Chondrocyte (in vitro differentiated cells): ENCODE measurements at regions not wholly inside any gene's neighbourhood (a gene's known extent, or its start where the extent isn't known, plus 50 kb on each side); places are given as distances from the start of the nearest gene placed in this dataset.

Experiments
- DNase-seq: peaks from one replicate; pipeline ENCODE4 v3.0.0; 2021; ENCODE audit warnings: mixed read lengths, low spot score
- H3K27ac Mint-ChIP-seq: one replicate; pipeline ENCODE4 v1.8.0; 2021; ENCODE audit warnings: mild to moderate bottlenecking, moderate library complexity, mixed read lengths; ENCODE audit not compliant: unreplicated experiment
- H3K27me3 Mint-ChIP-seq: 2 replicates; pipeline ENCODE4 v1.8.0; 2021; ENCODE audit warnings: low read depth, mixed read lengths
- H3K36me3 Mint-ChIP-seq: 2 replicates; pipeline ENCODE4 v1.8.0; 2021; ENCODE audit warnings: low read depth, mixed read lengths
- H3K4me1 Mint-ChIP-seq: 2 replicates; pipeline ENCODE4 v1.8.0; 2021; ENCODE audit warnings: low read depth, mild to moderate bottlenecking, mixed read lengths
- H3K4me3 Mint-ChIP-seq: one replicate; pipeline ENCODE4 v1.8.0; 2021; ENCODE audit warnings: mild to moderate bottlenecking, moderate library complexity, mixed read lengths; ENCODE audit not compliant: unreplicated experiment
- H3K9me3 Mint-ChIP-seq: 2 replicates; pipeline ENCODE4 v1.8.0; 2021; ENCODE audit warnings: low read depth, mixed read lengths
- TF ChIP-seq, protein P1 (sequence below): fragments of 200-600 bp; sonication (generic); IDR thresholded peaks from 2 replicates; pipeline ENCODE4 v1.5.0; 2021; ENCODE audit warnings: antibody characterized with exemption, mild to moderate bottlenecking, moderate library complexity

DNA sequence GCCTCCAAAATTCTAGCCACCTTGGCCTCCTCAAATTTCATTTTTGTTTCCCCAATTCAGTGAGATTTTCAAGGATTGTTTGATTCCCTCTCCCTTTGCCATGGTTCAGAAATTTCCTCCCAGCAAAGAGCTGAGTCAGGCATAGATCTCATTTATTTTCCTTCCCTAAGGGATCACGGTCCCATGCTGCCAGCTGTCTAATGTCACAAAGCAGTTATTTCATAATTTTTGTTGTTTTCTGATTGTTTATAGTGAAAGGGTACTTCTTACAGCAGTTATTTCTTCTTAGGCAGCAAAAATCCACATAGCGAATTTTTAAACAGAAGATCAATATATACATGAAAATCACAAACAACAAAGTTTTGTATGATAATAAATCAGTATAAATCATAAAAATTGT lies 470.5 kb upstream of the MAGEB18 start:
- TF ChIP-seq, protein P1, sequence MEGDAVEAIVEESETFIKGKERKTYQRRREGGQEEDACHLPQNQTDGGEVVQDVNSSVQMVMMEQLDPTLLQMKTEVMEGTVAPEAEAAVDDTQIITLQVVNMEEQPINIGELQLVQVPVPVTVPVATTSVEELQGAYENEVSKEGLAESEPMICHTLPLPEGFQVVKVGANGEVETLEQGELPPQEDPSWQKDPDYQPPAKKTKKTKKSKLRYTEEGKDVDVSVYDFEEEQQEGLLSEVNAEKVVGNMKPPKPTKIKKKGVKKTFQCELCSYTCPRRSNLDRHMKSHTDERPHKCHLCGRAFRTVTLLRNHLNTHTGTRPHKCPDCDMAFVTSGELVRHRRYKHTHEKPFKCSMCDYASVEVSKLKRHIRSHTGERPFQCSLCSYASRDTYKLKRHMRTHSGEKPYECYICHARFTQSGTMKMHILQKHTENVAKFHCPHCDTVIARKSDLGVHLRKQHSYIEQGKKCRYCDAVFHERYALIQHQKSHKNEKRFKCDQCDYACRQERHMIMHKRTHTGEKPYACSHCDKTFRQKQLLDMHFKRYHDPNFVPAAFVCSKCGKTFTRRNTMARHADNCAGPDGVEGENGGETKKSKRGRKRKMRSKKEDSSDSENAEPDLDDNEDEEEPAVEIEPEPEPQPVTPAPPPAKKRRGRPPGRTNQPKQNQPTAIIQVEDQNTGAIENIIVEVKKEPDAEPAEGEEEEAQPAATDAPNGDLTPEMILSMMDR: no peak
- Mint-ChIP-seq H3K27ac (no peak overlapping the region), H3K27me3 (no peaks in the 10 kb centered on the region)

DNA sequence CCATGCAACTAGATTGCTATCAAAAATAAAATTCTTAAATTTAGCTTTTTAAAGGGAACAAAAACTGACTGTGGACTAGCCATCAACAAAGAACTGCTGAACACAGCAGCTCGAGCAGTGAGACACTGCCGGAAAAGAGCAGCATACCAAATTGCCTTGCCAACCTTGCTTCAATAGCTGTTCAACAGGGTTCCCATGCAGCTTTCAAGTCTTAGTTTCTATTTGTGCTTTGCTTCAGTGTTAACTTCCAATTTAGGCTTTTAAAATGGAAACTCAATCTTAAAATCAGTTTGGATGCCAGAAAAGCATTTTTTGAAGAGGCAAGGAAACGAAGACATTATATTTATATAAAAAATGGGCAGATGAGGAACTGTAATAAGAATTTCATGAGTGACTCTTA lies 463.4 kb upstream of the MAGEB18 start:
- no peak for DNase-seq
- H3K27ac Mint-ChIP-seq: no peak overlapping the region
- no peaks in the 10 kb centered on the region for H3K27me3 Mint-ChIP-seq
- no peak overlapping the region for H3K4me3 Mint-ChIP-seq
- no peaks in the 10 kb centered on the region for H3K4me1 Mint-ChIP-seq
- no peaks in the 10 kb centered on the region for H3K36me3 Mint-ChIP-seq
- H3K9me3 Mint-ChIP-seq: peaks cover 3% of the 10 kb centered on the region
- TF ChIP-seq, protein P1: no peak

More for the DNA sequence above, 470.5 kb upstream of the MAGEB18 start:
- H3K9me3 Mint-ChIP-seq: no peaks in the 10 kb centered on the region
- no peaks in the 10 kb centered on the region for H3K36me3 Mint-ChIP-seq
- H3K4me3 Mint-ChIP-seq: no peak overlapping the region
- no peaks in the 10 kb centered on the region for H3K4me1 Mint-ChIP-seq
- DNase-seq: no peak

DNA sequence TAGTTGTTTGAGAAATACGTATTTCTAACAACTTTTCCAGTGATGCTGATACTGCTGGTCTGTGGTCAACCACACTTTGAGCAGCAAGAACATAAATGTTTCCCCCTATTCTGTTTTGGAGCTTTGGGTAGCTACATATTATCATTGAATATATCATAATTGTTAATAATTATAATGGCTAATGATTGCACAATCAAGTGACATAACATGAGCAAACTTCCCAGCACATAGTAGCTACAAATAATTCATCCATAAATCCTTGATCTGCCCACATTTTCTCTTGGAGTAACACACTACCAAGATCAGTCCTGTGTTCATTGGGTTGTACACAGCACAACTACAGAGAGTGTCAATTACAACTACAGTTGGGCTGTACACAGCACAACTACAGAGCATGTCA lies 436.3 kb upstream of the MAGEB18 start:
- H3K9me3 Mint-ChIP-seq: peaks cover 22% of the 10 kb centered on the region
- no peaks in the 10 kb centered on the region for H3K27me3 Mint-ChIP-seq
- no peak overlapping the region for H3K4me3 Mint-ChIP-seq
- no peak for DNase-seq
- no peak overlapping the region for H3K27ac Mint-ChIP-seq
- TF ChIP-seq, protein P1: no peak
- H3K36me3 Mint-ChIP-seq: no peaks in the 10 kb centered on the region
- no peaks in the 10 kb centered on the region for H3K4me1 Mint-ChIP-seq

DNA sequence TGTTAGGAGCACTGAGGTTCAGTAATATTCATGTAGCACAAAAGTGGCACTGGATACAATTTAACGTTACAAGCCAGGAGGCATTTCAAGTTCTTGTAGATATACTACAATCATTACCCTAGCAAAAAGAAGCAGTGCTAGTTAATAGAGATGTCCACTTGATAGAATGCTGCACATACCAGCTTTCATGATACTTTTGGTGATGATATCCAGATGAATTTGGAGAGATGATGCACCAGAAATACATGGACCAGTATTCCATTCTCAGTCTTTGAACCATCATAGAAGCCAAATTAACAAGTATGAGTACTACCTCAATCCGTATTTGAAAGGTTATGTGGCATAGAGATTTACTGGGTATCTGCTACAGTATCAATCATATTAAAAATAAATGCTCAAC lies 421.0 kb upstream of the MAGEB18 start:
- TF ChIP-seq, protein P1: no peak
- Mint-ChIP-seq H3K36me3 (no peaks in the 10 kb centered on the region), H3K27me3 (no peaks in the 10 kb centered on the region), H3K4me3 (no peak overlapping the region), H3K4me1 (no peaks in the 10 kb centered on the region), H3K9me3 (no peaks in the 10 kb centered on the region), H3K27ac (no peak overlapping the region)
- no peak for DNase-seq

DNA sequence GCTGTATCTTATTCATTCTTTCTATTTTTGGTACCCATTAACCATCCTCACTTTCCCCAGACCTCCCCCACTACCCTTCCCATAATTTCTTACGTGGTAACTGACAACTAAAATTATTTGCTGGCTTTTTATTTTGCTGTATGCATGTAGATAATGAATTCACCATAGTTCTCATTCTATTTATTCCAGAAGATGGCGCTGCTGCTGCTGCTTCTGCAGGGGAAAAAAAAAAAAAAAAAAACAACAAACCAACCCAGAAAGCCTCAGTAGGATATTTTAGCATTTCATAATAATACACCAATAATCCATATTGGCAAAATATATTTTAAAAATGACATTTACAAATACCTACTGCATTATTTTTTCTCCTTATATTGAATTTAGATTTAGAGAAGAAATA lies 416.6 kb upstream of the MAGEB18 start:
- no peak for DNase-seq
- H3K4me3 Mint-ChIP-seq: no peak overlapping the region
- no peaks in the 10 kb centered on the region for H3K4me1 Mint-ChIP-seq
- H3K27me3 Mint-ChIP-seq: peaks cover 5% of the 10 kb centered on the region
- TF ChIP-seq, protein P1: peak; percentile 62
- H3K9me3 Mint-ChIP-seq: no peaks in the 10 kb centered on the region
- no peaks in the 10 kb centered on the region for H3K36me3 Mint-ChIP-seq
- no peak overlapping the region for H3K27ac Mint-ChIP-seq
